ENCODE measurements at regions not wholly inside any gene's neighbourhood (a gene's known extent, or its start where the extent isn't known, plus 50 kb on each side); places are given as distances from the start of the nearest gene placed in this dataset.

GRCh38 chr9:19720377-19720776 lies 68.5 kb downstream of the SLC24A2 start:
- no peaks in the 10 kb centered on the region for H3K27me3 Mint-ChIP-seq (ENCODE audit: low read depth)
- Histone ChIP-seq H3K14ac (ENCODE audit: insufficient read depth, low read length) (no peak overlapping the region), H4K8ac (replicated peaks; ENCODE audit: insufficient read length, low read depth, low read length) (no peak overlapping the region), H3K79me1 (ENCODE audit: insufficient read depth, low read depth, low read length, poor library complexity, severe bottlenecking) (no peaks in the 10 kb centered on the region), H3K9me3 (ENCODE audit: control insufficient read depth, low read depth, low read length) (no peaks in the 10 kb centered on the region), H3K18ac (ENCODE audit: insufficient read length, low read depth, low read length) (no peak overlapping the region), H3K27ac (ENCODE audit: insufficient read length, low read depth, low read length) (no peak overlapping the region), H3K79me2 (ENCODE audit: insufficient read depth, low read length) (no peaks in the 10 kb centered on the region), H2AFZ (ENCODE audit: low read length) (no peak overlapping the region), H2BK15ac (ENCODE audit: low read depth, low read length) (no peak overlapping the region), H4K5ac (ENCODE audit: insufficient read length, low read depth, low read length) (no peak overlapping the region), H3K56ac (ENCODE audit: insufficient read length, low read depth, low read length) (no peak overlapping the region), H2BK5ac (ENCODE audit: insufficient read length, low read length) (no peak overlapping the region), H3K23me2 (ENCODE audit: insufficient read length, low read depth, low read length, poor library complexity, severe bottlenecking) (no peaks in the 10 kb centered on the region), H3T11ph (ENCODE audit: low read length) (no peak overlapping the region), H2AK5ac (ENCODE audit: insufficient read length, low read length) (no peak overlapping the region), H3K23ac (ENCODE audit: insufficient read length, low read depth, low read length) (no peak overlapping the region), H4K20me1 (ENCODE audit: control insufficient read depth, insufficient read depth, insufficient read length) (no peaks in the 10 kb centered on the region), H3K27me3 (ENCODE audit: insufficient read depth, low read length) (no peaks in the 10 kb centered on the region), H4K91ac (ENCODE audit: insufficient read length, low read depth, low read length) (no peak overlapping the region), H2BK120ac (ENCODE audit: low read depth, low read length, poor library complexity, severe bottlenecking) (no peak overlapping the region), H3K4ac (ENCODE audit: low read depth, low read length) (no peak overlapping the region), H3K9ac (ENCODE audit: extremely low read depth, insufficient read length, low read length) (no peak overlapping the region), H2BK12ac (ENCODE audit: insufficient read length, low read depth, low read length) (no peak overlapping the region), H3K4me2 (ENCODE audit: insufficient read depth, insufficient read length, low read length) (no peak overlapping the region), H3K4me1 (ENCODE audit: insufficient read depth, low read length) (no peaks in the 10 kb centered on the region), H2BK20ac (ENCODE audit: low read depth, low read length, poor library complexity, severe bottlenecking) (no peak overlapping the region)
- no peak for TF ChIP-seq CTCF (conservative IDR thresholded peaks at IDR 0.05)
- peaks cover 2 to 7% of the 10 kb centered on the region in 2 experiments for H3K4me1 Mint-ChIP-seq
- no CpG with 5 or more reads among the region's 3 CpGs for WGBS (ENCODE audit: extremely low coverage, insufficient read length, low lambda C conversion rate)
- no peak for DNase-seq
- no peak overlapping the region for H3K27ac Mint-ChIP-seq
- no peaks in the 10 kb centered on the region for H3K36me3 Mint-ChIP-seq (ENCODE audit: insufficient read depth in 1 of 3, low read depth in 3 of 3)
- H3K4me3 Mint-ChIP-seq = no peak overlapping the region
- no peaks in the 10 kb centered on the region for H3K9me3 Mint-ChIP-seq
